Urinary bladder (tissue), 3 donors: ENCODE measurements at regions not wholly inside any gene's neighbourhood (a gene's known extent, or its start where the extent isn't known, plus 50 kb on each side); places are given as distances from the start of the nearest gene placed in this dataset.
"Not testable (repeated sequence)": the region's sequence is repeated elsewhere in the genome, so short reads cannot be mapped to it uniquely, and the experiment has no call there.

Experiments
- DNase-seq: peaks from one replicate; pipeline ENCODE4 v3.0.0-alpha.2; 2015; ENCODE audit errors: extremely low spot score
- H3K27ac ChIP-seq: one replicate; pipeline ENCODE4 v1.5.1; 2013; ENCODE audit warnings: low read depth, mild to moderate bottlenecking, moderate library complexity
- H3K36me3 ChIP-seq: one replicate; pipeline ENCODE4 v1.6.1; 2013; ENCODE audit warnings: mild to moderate bottlenecking, moderate library complexity; ENCODE audit not compliant: insufficient read depth
- H3K4me1 ChIP-seq: one replicate; pipeline ENCODE4 v1.6.1; 2013; ENCODE audit warnings: mild to moderate bottlenecking, moderate library complexity; ENCODE audit not compliant: insufficient read depth
- H3K4me3 ChIP-seq: one replicate; pipeline ENCODE4 v1.5.1; 2013; ENCODE audit warnings: low read depth, low read length
- WGBS: extraction: QIAGEN DNeasy Blood & Tissue Kit; methylation state at CpG from one replicate; pipeline ENCODE4 v1.1.7; 2013; 5-methylcytosine and 5-hydroxymethylcytosine counted together
- donor health status: healthy with polysubstance abuse.
- donor health status: healthy.

- no peak overlapping the region for H3K4me3 ChIP-seq
- no peak for DNase-seq
- no peaks in the 10 kb centered on the region for H3K36me3 ChIP-seq
- peak overlapping the region; percentile 38 for H3K27ac ChIP-seq
- WGBS, result 53% methylated on average over 1 of the region's 1 CpG
- no peaks in the 10 kb centered on the region for H3K4me1 ChIP-seq
Measured at GRCh38 chr11:101726988-101727387, 143.2 kb upstream of the TRPC6 start.

- no peak overlapping the region for H3K4me3 ChIP-seq
- no peak overlapping the region for H3K27ac ChIP-seq
- WGBS, result 82% methylated on average over 1 of the region's 1 CpG
- DNase-seq, result no peak
- H3K4me1 ChIP-seq, result no peaks in the 10 kb centered on the region
- no peaks in the 10 kb centered on the region for H3K36me3 ChIP-seq
Measured at GRCh38 chr11:101723371-101723770, 139.6 kb upstream of the TRPC6 start.

- DNase-seq, result no peak
- WGBS, result 79% methylated on average over 5 of the region's 5 CpGs
- no peaks in the 10 kb centered on the region for H3K4me1 ChIP-seq
- H3K27ac ChIP-seq, result no peak overlapping the region
- no peaks in the 10 kb centered on the region for H3K36me3 ChIP-seq
- no peak overlapping the region for H3K4me3 ChIP-seq
Measured at GRCh38 chr11:101721270-101721669, 137.5 kb upstream of the TRPC6 start.

GRCh38 chr11:101718402-101718801 is 134.6 kb upstream of the TRPC6 start:
- DNase-seq, result no peak
- no peaks in the 10 kb centered on the region for H3K4me1 ChIP-seq
- H3K4me3 ChIP-seq, result no peak overlapping the region
- H3K27ac ChIP-seq, result no peak overlapping the region
- no peaks in the 10 kb centered on the region for H3K36me3 ChIP-seq
- WGBS, result 75% methylated on average over 4 of the region's 4 CpGs

- H3K27ac ChIP-seq, result no peak overlapping the region
- no peaks in the 10 kb centered on the region for H3K36me3 ChIP-seq
- H3K4me3 ChIP-seq, result no peak overlapping the region
- WGBS, result 96% methylated on average over 1 of the region's 1 CpG
- no peak for DNase-seq
- H3K4me1 ChIP-seq, result no peaks in the 10 kb centered on the region
Measured at GRCh38 chr11:101717619-101718018, 133.8 kb upstream of the TRPC6 start.

- no peaks in the 10 kb centered on the region for H3K36me3 ChIP-seq
- H3K4me1 ChIP-seq, result no peaks in the 10 kb centered on the region
- DNase-seq, result no peak
- whole genome bisulfite sequencing, result 5% methylated on average over 1 of the region's 1 CpG
- no peak overlapping the region for H3K4me3 ChIP-seq
- no peak overlapping the region for H3K27ac ChIP-seq
Measured at GRCh38 chr11:101715281-101715680, 131.5 kb upstream of the TRPC6 start.

GRCh38 chr11:101707477-101707876 is 123.7 kb upstream of the TRPC6 start:
- Histone ChIP-seq H3K36me3 (no peaks in the 10 kb centered on the region), H3K4me1 (no peaks in the 10 kb centered on the region), H3K27ac (no peak overlapping the region), H3K4me3 (no peak overlapping the region)
- 66% methylated on average over 2 of the region's 2 CpGs for WGBS
- DNase-seq, result no peak

GRCh38 chr11:101706541-101706940 is 122.7 kb upstream of the TRPC6 start:
- H3K27ac ChIP-seq, result no peak overlapping the region
- H3K4me3 ChIP-seq, result no peak overlapping the region
- no peak for DNase-seq
- no peaks in the 10 kb centered on the region for H3K36me3 ChIP-seq
- H3K4me1 ChIP-seq, result no peaks in the 10 kb centered on the region
- WGBS, result 54% methylated on average over 2 of the region's 2 CpGs

GRCh38 chr11:101705972-101706371 is 122.2 kb upstream of the TRPC6 start:
- H3K36me3 ChIP-seq, result no peaks in the 10 kb centered on the region
- WGBS, result 48% methylated on average over 1 of the region's 1 CpG
- no peak overlapping the region for H3K4me3 ChIP-seq
- no peak for DNase-seq
- H3K4me1 ChIP-seq, result no peaks in the 10 kb centered on the region
- H3K27ac ChIP-seq, result no peak overlapping the region

- not testable (repeated sequence) for H3K4me3 ChIP-seq, H3K27ac ChIP-seq, H3K36me3 ChIP-seq, DNase-seq, H3K4me1 ChIP-seq
- no CpG with 5 or more reads among the region's 3 CpGs for WGBS
Measured at GRCh38 chr11:101694869-101695268, 111.1 kb upstream of the TRPC6 start.

GRCh38 chr11:101692980-101693379 is 109.2 kb upstream of the TRPC6 start:
- H3K4me3 ChIP-seq, result no peak overlapping the region
- H3K36me3 ChIP-seq, result no peaks in the 10 kb centered on the region
- WGBS, result 78% methylated on average over 1 of the region's 1 CpG
- H3K4me1 ChIP-seq, result no peaks in the 10 kb centered on the region
- H3K27ac ChIP-seq, result no peak overlapping the region
- DNase-seq, result no peak

GRCh38 chr11:101686514-101686913 is 102.7 kb upstream of the TRPC6 start:
- peak; percentile 62 for DNase-seq
- H3K4me1 ChIP-seq, result no peaks in the 10 kb centered on the region
- 36% methylated on average over 2 of the region's 2 CpGs for WGBS
- H3K27ac ChIP-seq, result no peak overlapping the region
- H3K36me3 ChIP-seq, result no peaks in the 10 kb centered on the region
- no peak overlapping the region for H3K4me3 ChIP-seq

- no peak for DNase-seq
- H3K36me3 ChIP-seq, result no peaks in the 10 kb centered on the region
- H3K4me3 ChIP-seq, result no peak overlapping the region
- no peaks in the 10 kb centered on the region for H3K4me1 ChIP-seq
- H3K27ac ChIP-seq, result no peak overlapping the region
- 66% methylated on average over 2 of the region's 2 CpGs for WGBS
Measured at GRCh38 chr11:101668236-101668635, 84.4 kb upstream of the TRPC6 start.

GRCh38 chr11:101666916-101667315 is 83.1 kb upstream of the TRPC6 start:
- no peaks in the 10 kb centered on the region for H3K36me3 ChIP-seq
- no peak overlapping the region for H3K27ac ChIP-seq
- WGBS, result 60% methylated on average over 3 of the region's 3 CpGs
- no peaks in the 10 kb centered on the region for H3K4me1 ChIP-seq
- DNase-seq, result no peak
- H3K4me3 ChIP-seq, result no peak overlapping the region

- no peak for DNase-seq
- Histone ChIP-seq H3K4me1 (no peaks in the 10 kb centered on the region), H3K36me3 (no peaks in the 10 kb centered on the region), H3K27ac (no peak overlapping the region), H3K4me3 (no peak overlapping the region)
- WGBS, result 43% methylated on average over 1 of the region's 1 CpG
Measured at GRCh38 chr11:101661559-101661958, 77.8 kb upstream of the TRPC6 start.
